Fibroblast of lung (primary cell): ENCODE measurements at regions not wholly inside any gene's neighbourhood (a gene's known extent, or its start where the extent isn't known, plus 50 kb on each side); places are given as distances from the start of the nearest gene placed in this dataset.

Experiments used
- DNase-seq, 2 donors: peaks; one replicate each; pipeline versions ENCODE4 v3.0.0 to v3.0.0-alpha.2; 2010; ENCODE audit warnings: low read depth in 2 of 2
- H2AFZ ChIP-seq: 2 replicates; pipeline ENCODE4 v1.5.1; 2012; ENCODE audit warnings: low read length, control low read depth, inconsistent platforms
- H3K27ac ChIP-seq: 2 replicates; pipeline ENCODE4 v1.5.1; 2011; ENCODE audit warnings: low read length, control low read depth; ENCODE audit not compliant: insufficient read depth
- H3K27me3 ChIP-seq: 2 replicates; pipeline ENCODE4 v1.5.1; 2011; ENCODE audit warnings: mild to moderate bottlenecking, low read length; ENCODE audit not compliant: control insufficient read depth, insufficient read depth
- H3K36me3 ChIP-seq: 2 replicates; pipeline ENCODE4 v1.5.1; 2011; ENCODE audit warnings: low read length; ENCODE audit not compliant: control insufficient read depth, insufficient read depth
- H3K4me1 ChIP-seq: 2 replicates; pipeline ENCODE4 v1.5.1; 2011; ENCODE audit warnings: low read length; ENCODE audit not compliant: control insufficient read depth, insufficient read depth; ENCODE audit errors: extremely low read depth
- H3K4me2 ChIP-seq: 2 replicates; pipeline ENCODE4 v1.5.1; 2011; ENCODE audit warnings: low read length, control low read depth; ENCODE audit not compliant: insufficient read depth; ENCODE audit errors: extremely low read depth
- H3K4me3 ChIP-seq, 4 experiments: fragments of 200-600 bp in 1 of 4; sonication (generic) in 1 of 4; replicated peaks in 1 of 4; 2 replicates each; pipeline ENCODE4 v1.5.1; 2011 to 2016; ENCODE audit warnings: low read length in 4 of 4, low read depth in 3 of 4, mild to moderate bottlenecking in 3 of 4, control low read depth in 2 of 4, inconsistent platforms in 1 of 4, mixed read lengths in 1 of 4; ENCODE audit not compliant: insufficient read depth in 1 of 4; ENCODE audit errors: control extremely low read depth in 1 of 4
- H3K79me2 ChIP-seq: 2 replicates; pipeline ENCODE4 v1.5.1; 2012; ENCODE audit warnings: mild to moderate bottlenecking, low read length, inconsistent platforms; ENCODE audit not compliant: control insufficient read depth, insufficient read depth
- H3K9ac ChIP-seq: 2 replicates; pipeline ENCODE4 v1.5.1; 2011; ENCODE audit warnings: mild to moderate bottlenecking, low read length, control low read depth; ENCODE audit not compliant: insufficient read depth
- H3K9me3 ChIP-seq: 2 replicates; pipeline ENCODE4 v1.5.1; 2012; ENCODE audit warnings: low read depth, low read length; ENCODE audit not compliant: control insufficient read depth, insufficient read depth
- H4K20me1 ChIP-seq: 2 replicates; pipeline ENCODE4 v1.5.1; 2011; ENCODE audit warnings: low read length; ENCODE audit not compliant: control insufficient read depth, insufficient read depth; ENCODE audit errors: extremely low read depth
- EZH2 ChIP-seq: IDR thresholded peaks from 2 replicates; pipeline ENCODE4 v1.5.1; 2012; ENCODE audit warnings: low read length, control low read depth, mild to moderate bottlenecking; ENCODE audit errors: missing control alignments
- TF ChIP-seq, protein P1 (sequence below), 2 donors: IDR thresholded peaks in 1 of 2; conservative IDR thresholded peaks in 1 of 2; 1 replicate in 1 of 2; 2 replicates in 1 of 2; pipeline ENCODE4 v1.5.1; 2011 to 2012; ENCODE audit warnings: low read length in 2 of 2, control low read depth in 1 of 2, inconsistent platforms in 1 of 2, low read depth in 1 of 2, mild to moderate bottlenecking in 1 of 2

DNA sequence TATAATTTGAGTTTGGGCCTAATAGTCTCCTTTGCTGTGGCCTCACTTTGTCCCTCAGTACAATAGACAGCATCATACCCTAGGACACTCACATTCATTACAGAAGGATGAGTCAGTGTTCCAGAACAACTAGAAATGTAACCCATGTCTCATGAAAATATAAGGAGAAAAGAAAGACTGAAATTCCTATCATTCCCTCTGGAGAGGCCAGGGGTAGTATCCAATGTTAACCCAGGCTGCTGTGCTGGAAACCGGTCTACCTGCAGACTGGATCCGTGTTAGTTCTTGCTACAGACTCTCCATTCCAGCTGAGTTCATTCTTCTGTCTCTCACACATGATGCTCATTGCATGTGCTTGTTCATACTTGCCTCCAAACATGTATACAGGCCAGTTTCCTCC lies 75.8 kb upstream of the HOXC13 start:
- no peak overlapping the region for H3K4me2 ChIP-seq

DNA sequence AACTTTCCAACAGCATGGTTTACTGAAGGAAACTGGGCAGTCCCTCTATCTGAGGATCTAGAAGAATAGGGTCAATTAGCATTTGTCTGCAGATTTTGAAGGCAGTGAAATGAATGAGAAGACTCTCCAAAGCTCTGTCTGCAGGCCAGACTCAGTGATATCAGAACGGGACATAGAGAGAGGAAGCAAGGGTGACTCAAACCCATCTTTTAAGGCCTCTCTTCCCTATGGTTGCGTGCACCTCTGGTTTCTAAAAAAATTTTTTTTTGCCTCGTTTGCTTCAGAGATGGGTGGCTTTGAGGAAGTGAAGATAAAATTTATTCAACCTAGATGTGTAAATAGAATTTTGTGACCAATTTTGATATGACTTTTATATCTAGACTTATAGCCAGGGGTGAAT lies 71.9 kb upstream of the HOXC13 start:
- Histone ChIP-seq H3K27me3 (no peaks in the 10 kb centered on the region), H3K9ac (no peak overlapping the region), H3K4me2 (no peak overlapping the region), H2AFZ (no peak overlapping the region), H3K9me3 (no peaks in the 10 kb centered on the region), H3K27ac (no peak overlapping the region), H3K79me2 (no peaks in the 10 kb centered on the region), H3K36me3 (no peaks in the 10 kb centered on the region), H3K4me1 (no peaks in the 10 kb centered on the region), H4K20me1 (no peaks in the 10 kb centered on the region), H3K4me3 (no peak overlapping the region)
- DNase-seq, result no peak
- TF ChIP-seq, protein P1, sequence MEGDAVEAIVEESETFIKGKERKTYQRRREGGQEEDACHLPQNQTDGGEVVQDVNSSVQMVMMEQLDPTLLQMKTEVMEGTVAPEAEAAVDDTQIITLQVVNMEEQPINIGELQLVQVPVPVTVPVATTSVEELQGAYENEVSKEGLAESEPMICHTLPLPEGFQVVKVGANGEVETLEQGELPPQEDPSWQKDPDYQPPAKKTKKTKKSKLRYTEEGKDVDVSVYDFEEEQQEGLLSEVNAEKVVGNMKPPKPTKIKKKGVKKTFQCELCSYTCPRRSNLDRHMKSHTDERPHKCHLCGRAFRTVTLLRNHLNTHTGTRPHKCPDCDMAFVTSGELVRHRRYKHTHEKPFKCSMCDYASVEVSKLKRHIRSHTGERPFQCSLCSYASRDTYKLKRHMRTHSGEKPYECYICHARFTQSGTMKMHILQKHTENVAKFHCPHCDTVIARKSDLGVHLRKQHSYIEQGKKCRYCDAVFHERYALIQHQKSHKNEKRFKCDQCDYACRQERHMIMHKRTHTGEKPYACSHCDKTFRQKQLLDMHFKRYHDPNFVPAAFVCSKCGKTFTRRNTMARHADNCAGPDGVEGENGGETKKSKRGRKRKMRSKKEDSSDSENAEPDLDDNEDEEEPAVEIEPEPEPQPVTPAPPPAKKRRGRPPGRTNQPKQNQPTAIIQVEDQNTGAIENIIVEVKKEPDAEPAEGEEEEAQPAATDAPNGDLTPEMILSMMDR (conservative IDR thresholded peaks at IDR 0.05 in 1 of 2, IDR thresholded peaks at IDR 0.05 in 1 of 2; ENCODE audit: low read depth in 1 of 2, low read length in 2 of 2), result no peak
- TF ChIP-seq EZH2, result no peak

More for the DNA sequence above, 75.8 kb upstream of the HOXC13 start:
- DNase-seq, result no peak
- TF ChIP-seq EZH2, result no peak
- TF ChIP-seq, protein P1 (conservative IDR thresholded peaks at IDR 0.05 in 1 of 2, IDR thresholded peaks at IDR 0.05 in 1 of 2; ENCODE audit: low read depth in 1 of 2, low read length in 2 of 2), result no peak
- no peaks in the 10 kb centered on the region for H4K20me1 ChIP-seq
- H3K79me2 ChIP-seq, result no peaks in the 10 kb centered on the region
- no peak overlapping the region for H3K27ac ChIP-seq
- no peak overlapping the region for H3K4me3 ChIP-seq
- H3K36me3 ChIP-seq, result no peaks in the 10 kb centered on the region
- no peak overlapping the region for H2AFZ ChIP-seq
- no peaks in the 10 kb centered on the region for H3K4me1 ChIP-seq
- no peaks in the 10 kb centered on the region for H3K9me3 ChIP-seq
- no peak overlapping the region for H3K9ac ChIP-seq
- H3K27me3 ChIP-seq, result peaks cover 5% of the 10 kb centered on the region

DNA sequence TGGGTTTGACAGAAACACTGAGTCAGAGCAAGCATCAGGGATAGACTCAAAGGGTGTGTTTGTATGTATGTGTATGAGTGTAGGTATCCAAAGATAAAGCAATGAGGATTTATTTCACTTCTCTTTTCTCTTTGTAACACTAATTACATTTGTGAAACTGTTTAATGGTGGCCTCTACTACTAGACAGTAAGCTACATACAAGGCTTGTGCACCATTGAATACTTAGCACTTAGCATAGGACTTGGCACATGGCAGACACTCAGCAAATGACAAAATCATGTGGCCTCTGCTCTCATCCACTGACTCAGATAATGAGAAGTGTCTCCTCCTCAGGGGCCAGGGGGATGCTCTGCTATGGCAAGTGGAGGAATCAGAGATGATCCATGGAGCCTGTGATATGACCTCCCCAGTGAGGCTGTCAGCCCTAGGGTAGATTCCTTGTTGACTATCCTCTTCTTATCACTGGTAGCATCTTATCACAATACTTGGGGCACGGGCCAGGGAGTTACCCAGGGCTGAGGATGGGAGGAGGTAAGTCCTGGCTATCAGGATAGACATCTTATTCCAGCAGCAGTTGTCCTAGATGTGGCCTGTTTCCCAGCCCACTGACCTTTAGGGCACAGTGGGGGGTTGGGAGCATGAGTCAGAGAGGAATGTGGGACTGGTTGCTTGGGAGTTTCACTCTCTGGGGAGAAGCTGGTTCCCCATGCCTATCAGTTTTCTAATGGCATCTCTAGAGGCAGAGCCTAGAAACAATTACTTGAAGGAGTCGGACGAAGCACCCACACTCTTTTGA lies 71.2 kb upstream of the HOXC13 start:
- DNase-seq, result peak in 1 of 2 donors; percentile 24
- Histone ChIP-seq H3K79me2 (no peaks in the 10 kb centered on the region), H3K27ac (no peak overlapping the region), H3K36me3 (no peaks in the 10 kb centered on the region), H4K20me1 (no peaks in the 10 kb centered on the region), H3K4me3 (no peak overlapping the region), H3K27me3 (no peaks in the 10 kb centered on the region), H2AFZ (no peak overlapping the region), H3K4me1 (no peaks in the 10 kb centered on the region), H3K9ac (no peak overlapping the region), H3K9me3 (no peaks in the 10 kb centered on the region), H3K4me2 (no peak overlapping the region)
- TF ChIP-seq EZH2, result no peak
- TF ChIP-seq, protein P1 (conservative IDR thresholded peaks at IDR 0.05 in 1 of 2, IDR thresholded peaks at IDR 0.05 in 1 of 2; ENCODE audit: low read depth in 1 of 2, low read length in 2 of 2), result no peak
